SHP77 (cell line): ENCODE measurements at regions not wholly inside any gene's neighbourhood (a gene's known extent, or its start where the extent isn't known, plus 50 kb on each side); places are given as distances from the start of the nearest gene placed in this dataset.

Experiments used
- DNase-seq, 2 experiments: peaks; one replicate each; lab custom pipeline; 2025; lab: John Stamatoyannopoulos, UW

DNA sequence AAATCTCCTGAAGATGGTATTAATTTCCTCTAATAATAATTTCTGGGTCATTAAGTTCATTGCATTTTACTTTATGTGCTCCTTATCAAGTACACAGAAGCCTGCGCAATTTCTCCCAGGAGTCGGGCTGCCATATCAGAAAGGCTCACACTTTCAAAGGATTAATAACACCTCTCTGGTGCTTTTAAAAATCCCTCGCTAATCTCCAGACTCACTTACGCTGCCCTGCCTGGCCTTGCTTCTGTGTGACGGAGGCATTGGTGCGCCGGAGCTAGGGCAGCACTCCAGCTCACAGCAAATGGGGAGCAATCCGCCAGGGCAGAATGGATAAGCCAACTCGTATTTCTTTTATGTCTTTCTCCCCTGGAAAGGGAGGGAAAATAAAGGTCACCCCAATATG, 300.8 kb downstream of the EFNB2 start:
- DNase-seq: no peak

DNA sequence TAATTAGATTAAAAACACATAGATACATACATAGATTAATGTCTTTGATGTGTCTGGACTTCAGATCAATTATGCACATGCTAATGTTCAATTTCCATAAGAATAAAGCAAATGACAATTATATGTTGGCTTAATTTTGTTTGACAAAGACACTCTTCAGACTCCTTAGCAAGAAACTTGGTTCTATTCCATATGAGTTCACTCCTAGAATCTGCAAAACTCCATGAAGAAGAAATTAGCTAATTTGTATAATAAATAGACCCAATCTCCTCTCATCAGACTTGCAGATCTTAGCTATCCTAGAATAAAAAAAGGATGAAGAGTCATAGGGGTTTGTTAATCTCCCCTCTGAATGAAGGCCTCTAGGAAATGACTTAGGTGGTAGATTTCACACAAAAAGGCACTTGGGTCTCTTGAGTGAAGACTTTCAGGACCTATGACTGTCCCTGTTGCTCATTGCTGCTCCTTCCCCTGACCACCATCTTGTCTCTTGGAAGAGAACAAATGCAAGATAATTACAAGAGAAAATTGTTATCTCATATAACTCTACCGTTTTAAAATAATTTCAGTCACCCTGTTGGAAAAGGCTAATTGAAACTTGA, 302.2 kb downstream of the EFNB2 start:
- no peak for DNase-seq

DNA sequence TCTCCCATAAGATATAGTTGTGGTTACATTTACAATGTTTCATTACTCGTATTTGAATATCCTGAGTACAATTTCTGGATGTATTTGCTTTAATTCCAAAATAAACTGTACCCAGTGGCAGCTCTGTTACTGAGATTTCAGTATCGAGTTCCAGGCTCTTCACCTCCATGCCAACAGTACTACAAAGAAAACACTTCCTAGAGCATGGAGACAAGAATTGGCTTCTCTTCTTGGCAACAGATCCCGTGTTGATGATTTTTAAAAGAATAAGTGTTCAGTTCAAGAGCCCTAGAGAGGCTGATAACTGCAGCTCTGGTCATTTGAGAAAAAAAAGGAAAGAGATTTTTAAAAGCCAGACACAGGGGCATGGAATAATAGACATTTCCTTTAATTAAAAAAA, 302.8 kb downstream of the EFNB2 start:
- DNase-seq: no peak

DNA sequence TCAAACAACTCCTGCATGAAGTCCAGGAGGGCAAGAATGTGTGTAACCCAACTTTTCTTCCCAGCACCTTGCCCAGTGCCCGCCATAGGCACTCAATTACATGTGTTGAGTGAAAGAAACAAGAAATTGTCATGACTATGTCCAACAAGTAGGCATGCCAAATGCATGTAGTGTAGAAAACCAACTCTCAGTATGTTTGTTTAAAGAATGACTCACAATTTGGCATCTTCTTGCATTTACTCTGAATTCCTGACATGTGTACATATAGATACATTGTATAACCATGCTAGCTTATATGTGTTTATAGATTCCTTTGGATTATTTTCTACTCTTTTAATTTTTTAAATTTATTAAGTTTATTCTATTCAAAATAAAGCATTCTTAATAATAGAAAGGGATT, 305.0 kb downstream of the EFNB2 start:
- no peak for DNase-seq

DNA sequence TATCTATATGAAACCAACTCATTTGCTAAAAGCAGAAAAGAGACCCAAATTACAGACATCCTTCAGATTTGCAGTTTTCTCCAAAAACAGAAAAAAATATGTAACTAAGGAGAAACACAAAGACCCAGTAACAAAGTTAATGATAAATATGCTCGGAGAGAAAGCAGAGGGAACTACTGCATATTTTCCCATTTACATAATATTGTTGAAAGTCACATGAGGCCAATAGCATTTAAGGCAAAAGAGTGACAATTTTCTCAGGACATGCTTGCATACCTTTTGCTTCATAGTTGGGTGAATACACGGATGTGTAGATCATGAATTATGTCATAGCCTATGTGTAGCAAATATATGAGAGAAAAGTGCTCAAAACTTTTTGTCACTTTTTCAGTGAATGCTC, 310.3 kb downstream of the EFNB2 start:
- no peak for DNase-seq

DNA sequence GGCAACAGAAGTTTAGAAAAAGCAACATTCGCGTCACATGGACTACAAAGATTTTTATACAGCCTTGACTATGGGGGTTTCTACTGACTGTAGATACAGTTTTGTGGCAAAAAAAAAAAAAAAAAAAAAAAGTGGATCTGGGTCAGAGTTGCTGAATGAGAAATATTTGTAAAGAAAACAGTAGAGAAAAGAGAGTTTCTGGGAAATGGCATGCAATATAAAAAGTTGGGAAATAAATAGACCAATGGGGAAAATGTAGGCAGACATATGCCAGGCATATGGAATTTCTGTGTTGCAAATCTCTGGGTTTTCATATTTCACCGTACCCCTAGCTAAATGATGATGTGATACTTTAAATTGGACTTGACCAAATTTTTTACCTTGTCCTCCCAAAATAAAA, 315.3 kb downstream of the EFNB2 start:
- no peak for DNase-seq

DNA sequence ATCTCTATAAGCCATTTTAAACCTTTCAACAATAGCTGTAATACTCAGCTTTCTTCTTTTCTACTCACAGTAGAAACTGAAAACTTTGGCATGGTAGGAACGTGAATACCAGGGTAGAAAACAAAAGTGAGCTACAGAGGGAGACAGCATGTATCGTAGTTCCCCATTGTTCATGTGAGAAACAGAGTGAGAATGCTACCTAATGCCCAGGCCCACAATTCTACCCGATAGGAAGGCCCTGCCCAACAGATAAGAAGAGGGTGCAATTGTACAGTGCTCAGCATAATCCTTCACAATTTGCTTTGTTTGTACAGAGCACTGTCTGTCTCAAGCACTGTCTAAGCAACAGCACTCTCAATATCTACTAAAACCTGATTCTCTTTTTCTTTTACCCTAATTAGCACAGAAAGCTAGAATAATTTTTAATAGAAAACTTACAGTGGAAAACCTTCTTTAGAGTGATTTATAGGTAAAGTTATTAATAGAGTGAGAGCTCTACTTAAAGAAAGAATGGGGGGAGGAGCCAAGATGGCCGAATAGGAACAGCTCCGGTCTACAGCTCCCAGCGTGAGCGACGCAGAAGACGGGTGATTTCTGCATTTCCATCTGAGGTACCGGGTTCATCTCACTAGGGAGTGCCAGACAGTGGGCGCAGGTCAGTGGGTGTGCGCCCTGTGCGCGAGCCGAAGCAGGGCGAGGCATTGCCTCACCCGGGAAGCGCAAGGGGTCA, 322.3 kb downstream of the EFNB2 start:
- DNase-seq: no peak

DNA sequence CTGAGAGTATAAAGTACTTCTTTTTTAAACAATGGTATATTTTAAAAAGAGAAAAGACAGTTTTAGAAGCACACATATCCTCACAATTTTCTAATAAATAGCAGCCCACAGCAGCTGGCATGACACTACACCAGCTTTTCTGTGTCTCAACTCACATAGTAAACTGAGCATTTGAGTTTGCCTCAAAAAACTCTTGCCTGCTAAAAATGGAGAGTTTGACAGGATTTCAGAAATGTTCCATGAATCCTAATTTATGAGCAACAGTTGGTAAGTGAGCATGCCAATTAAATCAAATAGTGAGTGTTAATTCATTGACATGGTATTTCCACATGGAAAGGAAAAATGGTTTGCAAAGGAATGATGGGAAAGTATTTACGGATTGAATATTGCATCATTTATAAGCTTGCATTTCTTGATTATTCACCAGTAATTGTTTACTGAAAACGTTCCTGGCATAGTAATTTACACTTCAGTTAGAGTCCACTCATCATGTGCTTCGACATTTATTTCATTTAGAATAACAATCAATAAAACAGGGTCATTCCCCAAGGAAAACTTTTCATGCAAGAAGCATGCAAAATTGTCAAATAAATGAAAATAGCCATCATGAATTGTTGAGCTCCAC, 323.0 kb downstream of the EFNB2 start:
- no peak for DNase-seq

DNA sequence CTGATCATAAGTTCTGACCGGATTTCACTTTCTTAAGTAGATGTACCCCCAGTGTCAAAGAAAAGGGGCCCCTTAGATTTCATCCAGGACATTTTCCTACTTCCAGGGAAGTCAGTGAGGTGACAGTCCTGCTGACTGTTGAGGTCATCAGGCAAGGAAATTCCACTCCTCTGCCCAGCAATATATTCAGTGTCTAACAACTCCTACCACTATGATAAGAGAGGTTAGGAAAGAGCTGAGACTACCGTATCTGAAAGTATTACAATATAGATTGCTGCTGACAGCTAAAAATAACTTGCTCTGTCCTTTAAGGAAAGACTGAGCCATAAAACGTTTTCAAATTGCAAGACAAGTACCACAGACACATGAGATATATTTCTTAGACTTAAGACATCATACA, 325.1 kb downstream of the EFNB2 start:
- no peak for DNase-seq

DNA sequence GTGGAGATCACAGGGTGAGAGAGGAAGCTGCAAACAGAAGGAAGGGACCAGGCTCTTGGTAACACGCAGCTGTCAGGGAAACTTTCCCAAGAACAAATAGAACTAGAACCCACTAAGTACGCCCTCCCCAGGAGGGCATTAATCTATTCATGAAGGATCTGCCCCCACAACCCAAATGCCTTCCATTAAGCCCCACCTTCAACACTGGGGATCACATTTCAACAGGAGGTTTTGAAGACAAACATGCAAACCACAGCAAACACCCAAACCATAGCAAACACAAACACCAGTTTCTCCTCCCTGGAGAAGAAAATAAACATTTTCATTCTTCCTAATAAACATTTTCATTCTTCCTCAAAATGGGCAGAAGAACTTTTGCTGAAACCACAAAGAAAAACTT, 329.6 kb downstream of the EFNB2 start:
- no peak for DNase-seq

DNA sequence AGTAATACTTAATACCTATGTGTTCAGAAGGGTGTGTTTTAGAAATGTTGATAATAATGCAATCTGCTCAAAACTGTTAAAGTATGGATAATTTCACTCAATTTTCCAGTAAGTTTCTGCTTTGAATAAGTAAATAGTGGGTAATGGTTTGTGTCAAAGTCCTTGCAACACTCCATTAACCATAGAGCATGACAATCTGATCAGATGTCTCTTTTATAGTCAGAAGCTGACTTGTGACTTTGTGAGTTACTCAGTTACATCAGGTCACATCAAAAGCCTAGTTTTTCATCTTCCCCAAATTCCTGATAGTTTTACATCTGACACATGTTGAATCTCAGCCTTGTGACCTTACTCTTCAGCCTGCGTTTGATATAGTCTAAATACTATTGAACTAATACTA, 338.0 kb downstream of the EFNB2 start:
- no peak for DNase-seq

DNA sequence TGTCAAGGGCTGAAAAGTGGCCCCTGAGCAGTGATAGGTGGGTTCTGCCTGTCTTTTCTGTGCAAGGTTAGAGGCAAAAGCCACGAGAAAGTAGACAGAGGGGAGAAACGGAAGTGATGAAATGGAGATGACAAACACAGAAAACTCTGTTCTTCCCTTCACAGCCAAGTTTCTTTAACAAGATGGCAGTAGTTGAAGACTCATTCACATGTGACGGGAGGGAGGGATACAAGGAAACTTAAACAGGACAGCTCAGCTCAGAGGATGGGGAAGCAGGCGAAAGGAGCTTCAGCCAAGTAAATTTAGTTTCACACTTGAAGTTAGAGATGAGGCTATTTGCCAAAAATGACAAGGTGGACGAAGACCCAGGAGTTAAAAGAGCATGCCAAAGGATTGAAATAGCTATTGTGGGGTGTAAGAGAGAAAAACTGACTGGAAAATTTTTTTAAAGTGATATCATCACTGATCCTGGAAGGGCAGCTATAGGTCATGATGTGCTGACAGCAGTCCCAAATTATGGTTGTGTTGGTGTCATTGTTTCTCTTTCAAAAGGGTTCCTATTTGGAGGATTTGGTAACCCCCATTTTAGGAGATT, 347.9 kb downstream of the EFNB2 start:
- DNase-seq: no peak

DNA sequence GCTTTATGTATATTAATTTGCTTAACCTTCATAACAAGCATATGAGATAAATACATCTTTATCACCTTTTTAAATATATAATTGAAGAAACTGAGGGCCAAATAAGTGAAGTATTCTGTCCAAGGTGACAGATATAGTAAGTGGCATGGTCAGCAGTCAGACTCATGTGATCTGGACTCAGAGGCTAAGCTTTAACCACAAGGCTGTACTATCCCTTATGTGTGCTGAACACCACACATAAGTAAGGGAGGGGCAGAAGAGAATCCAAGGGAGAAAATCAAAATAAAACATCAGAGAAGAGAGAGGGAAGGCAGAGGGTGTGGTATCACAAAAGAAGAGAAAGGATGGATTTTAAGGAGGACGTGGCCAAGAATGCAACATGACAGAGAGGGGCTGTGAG, 348.4 kb downstream of the EFNB2 start:
- DNase-seq: no peak

DNA sequence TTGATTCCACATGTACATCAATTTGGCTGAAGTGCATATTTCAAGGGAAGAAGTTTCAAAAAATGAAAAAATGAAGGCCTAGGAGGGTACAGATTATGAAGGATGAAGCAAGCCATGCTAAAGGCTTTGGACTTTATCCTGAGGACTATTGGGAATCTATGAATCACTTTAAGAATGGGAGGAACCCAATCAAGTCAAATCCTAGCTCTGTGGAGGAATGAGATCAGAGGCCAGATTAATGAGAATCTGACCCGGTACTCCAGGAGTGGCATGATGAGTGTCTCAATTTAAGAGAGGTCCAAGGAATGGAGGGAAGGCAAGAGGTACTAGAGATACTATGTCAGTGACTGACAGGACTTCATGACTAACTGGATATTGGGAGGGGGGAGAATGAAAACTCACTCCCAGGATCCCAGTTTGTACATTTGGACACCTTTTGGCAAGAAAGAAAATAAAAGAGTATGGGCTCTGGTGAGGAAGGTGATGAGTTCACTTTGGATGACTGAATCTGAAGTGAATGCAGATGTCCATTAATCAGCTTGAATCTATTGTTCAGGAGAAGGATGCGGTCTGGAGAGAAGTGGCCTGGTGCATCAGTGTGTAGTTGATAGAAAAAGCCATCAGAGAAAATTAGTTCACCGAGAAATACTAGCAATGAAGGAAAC, 349.0 kb downstream of the EFNB2 start:
- DNase-seq: no peak

DNA sequence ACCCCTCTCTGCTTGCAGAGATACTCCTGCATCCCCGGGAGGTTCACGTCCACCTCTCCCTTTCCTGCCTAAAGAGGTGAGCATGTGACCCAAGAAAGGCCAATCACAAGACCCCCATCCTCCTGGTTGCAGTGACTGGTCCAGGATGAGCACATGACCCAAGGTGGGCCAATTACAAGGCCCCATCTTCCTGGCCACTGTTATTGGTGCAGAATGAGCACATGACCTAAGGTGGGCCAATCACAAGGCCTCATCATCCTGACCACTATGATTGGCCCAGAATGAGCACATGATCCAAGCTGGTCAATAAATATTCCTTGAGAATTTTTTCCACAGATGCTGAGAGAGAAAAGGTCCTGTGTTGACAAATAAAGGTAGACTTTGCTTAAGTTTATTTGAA, 350.7 kb downstream of the EFNB2 start:
- DNase-seq: no peak

DNA sequence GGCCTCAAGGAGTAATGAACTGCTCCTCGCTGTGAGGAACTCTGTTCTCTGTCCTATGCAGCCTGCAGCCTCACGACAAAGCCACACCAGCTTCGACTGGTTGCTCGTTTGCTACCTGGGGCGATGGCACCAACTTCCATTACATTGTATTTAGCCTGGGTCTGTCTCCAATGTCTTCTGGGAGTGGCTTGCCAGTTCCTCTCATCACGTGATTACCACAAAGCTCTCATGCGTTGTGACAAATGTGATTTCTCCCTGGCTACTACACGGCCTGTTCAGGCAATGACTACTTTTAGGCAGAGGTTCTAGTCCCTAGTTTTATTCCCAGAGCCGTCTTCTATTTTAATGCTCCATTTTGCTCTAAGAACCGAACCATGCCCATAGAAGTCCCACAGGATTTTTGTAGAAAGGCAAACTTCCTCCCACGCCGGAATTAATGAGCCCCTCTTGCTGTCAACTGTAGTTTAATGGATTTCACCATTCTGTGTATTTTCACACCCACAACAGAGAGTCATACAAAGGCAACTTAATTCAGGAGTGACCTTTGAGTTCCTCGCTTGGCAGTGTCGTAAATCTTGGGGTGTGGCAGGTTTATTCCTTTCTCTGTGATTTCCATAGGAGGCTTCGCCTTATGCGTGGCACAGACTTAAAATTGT, 351.9 kb downstream of the EFNB2 start:
- DNase-seq: no peak

DNA sequence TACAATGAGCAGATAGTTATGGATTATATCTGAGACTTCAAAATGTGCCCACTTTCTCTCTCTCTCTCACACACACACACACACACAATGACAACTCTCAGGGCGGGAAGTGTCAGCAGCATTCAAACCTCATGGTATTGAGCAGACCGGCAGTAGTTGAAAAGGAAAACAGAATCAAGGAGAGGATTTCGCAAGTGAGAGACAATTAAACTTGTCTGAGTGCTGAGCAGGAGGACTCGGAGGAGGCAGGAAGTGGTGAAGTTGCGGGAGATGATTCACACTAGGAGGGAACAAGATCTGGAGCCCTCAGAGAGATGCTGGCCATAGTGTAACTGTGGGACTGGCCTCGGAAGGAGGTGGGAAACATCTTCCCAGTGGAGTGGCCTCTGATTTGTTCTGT, 353.1 kb downstream of the EFNB2 start:
- DNase-seq: no peak

DNA sequence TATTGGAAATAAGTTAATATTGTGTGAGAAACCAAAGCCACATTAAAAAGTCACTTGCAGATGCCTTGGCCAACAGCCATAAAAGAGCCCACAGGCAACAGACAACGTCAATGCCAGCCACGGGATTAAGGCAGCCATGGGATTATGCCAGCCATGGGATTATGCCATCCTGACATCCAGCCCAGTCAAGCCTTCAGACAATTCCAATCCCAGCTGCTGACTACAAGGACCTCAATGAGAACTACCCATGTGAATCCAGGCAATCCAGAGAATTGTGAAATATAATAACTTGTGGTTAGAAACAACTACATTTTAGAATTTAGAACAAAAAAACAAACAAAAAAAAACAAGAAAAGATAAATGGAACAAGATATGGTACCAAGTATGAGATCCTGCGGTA, 356.6 kb downstream of the EFNB2 start:
- DNase-seq: no peak

DNA sequence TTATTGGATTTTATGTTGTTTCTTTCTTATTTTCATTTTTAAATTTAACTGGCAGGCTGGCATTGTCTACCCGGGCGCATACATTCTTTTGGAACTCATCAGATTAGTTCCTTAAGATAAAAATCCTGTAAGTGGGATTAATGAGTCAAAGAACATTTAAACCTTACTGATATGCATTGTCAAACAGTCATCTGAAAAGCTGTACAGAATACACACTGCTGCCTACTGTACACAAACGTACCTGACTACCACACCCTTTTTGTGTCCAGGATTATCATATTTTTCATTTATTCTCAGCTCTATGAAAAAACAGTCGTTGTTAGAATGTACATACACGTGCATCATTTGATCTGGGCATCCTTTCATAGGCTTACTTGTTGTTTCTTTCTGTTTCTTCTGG, 358.3 kb downstream of the EFNB2 start:
- no peak for DNase-seq

DNA sequence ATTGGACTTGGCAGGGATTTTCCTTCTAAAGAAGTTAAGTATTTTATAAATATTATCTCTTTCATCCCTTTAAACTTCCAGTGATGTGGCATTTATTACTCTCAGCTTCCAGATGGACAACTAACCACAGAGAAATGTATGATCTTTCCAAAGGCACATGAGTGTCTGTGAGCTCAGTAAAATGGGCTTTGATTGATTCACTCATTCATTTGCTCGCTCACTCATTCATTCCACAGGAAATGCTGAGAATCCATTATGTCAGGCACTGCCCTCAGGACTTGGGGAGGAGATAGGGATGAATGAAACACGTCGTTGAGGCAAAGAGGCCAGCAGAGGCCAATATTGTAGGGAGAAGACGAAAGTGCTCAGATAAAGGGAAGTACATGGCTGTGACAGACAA, 359.3 kb downstream of the EFNB2 start:
- no peak for DNase-seq

DNA sequence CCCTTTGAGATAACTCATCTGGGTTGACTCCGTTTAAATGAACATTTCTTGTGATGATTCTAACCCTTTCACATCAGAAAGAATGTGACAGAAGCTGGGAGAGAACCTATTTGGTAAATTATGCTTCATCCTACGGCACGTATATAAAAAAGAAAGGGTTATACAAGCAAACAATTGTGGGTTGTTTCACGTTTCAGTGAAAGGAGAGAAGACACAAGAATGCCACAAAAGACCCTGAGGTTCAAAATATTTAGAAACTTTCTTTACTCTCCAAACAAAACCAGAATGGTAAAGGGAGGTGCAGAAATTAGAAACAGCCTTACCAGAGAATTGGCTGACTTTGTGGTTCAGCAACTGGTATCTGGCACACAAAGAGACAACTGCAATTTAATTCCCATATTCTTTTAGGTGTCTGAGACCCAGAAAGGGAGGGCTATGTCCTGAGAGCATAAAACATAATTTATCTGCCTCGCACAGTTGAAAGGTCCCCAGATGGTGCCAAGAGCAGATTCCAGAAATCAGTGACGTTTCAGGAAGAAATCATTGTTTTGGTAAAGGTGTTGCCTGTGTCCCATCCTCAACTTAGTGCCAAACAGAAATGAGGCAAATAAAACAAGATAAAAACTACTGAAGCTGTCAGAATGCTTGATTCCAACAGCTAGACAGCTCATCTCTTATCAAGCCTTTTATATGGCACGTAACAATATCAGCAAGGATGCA, 361.4 kb downstream of the EFNB2 start:
- DNase-seq: no peak

DNA sequence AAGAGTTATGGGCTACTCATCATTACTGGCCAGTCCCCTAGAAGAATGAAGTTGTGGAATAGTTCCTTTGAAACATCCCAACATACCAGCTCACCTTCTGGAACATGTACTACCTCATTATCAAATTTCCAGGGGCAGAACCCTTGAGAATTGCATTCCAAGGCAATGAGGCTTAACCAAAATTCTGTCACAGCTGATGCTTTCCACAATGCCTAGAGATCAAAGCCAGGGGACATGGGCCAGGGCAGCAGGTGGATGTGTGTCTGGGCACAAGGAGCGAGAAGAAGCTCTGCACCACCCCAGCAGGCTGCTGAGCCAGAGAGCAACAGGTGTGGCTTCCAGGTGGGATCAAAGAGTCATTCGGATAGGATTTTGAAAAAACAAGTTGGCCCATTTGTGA, 362.1 kb downstream of the EFNB2 start:
- no peak for DNase-seq
